GM21367 (cell line): ENCODE measurements at regions not wholly inside any gene's neighbourhood (a gene's known extent, or its start where the extent isn't known, plus 50 kb on each side); places are given as distances from the start of the nearest gene placed in this dataset.
"Not testable (repeated sequence)": the region's sequence is repeated elsewhere in the genome, so short reads cannot be mapped to it uniquely, and the experiment has no call there.

Source experiments
- ATAC-seq: cut with Tn5 transposase; IDR thresholded peaks from one replicate; pipeline ENCODE4 v1.9.1; 2021; ENCODE audit not compliant: unreplicated experiment

DNA sequence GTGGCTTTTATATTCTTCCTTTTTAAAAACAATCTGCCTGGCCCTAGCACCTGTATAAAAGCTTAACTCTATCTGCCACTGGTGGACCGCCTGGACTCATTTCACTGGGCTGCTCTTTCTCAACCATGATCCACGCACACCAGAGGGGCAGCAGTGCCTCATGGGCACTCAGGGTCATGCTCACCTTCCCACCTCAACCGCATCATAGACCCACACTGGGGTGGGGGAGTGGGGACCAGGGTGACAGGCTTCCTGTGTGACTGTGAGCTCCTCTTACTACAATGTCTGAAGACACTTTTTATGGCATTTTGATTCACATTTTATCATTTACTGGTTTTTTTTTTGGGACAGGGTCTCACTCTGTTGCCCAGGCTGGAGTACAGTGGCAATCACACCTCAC lies 4038.8 kb upstream of the TPTE start:
- ATAC-seq, result not testable (repeated sequence)

GRCh38 chr21:6483645-6484044 lies 4037.7 kb upstream of the TPTE start:
- not testable (repeated sequence) for ATAC-seq

DNA sequence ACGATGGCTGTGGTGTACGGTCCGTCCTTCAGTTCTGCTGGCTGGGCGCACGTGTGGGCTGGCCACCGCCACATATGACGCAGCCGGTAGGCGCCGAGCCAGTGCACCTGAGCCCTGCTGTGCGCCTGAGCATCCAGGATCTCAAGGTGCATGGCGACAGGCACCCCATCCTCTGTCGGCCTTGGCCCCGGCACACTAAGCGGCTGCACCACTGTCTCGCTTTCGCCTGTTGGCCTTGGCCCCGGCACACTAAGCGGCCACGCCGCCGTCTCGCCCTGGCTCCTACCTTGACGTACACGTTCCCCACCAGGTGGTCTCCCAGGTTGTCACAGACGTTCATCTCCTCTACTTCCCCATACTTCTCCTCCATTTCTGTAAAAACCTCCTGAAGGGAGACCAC lies 4034.6 kb upstream of the TPTE start:
- ATAC-seq, result not testable (repeated sequence)

GRCh38 chr21:6492691-6493090 lies 4028.7 kb upstream of the TPTE start:
- ATAC-seq, result not testable (repeated sequence)

DNA sequence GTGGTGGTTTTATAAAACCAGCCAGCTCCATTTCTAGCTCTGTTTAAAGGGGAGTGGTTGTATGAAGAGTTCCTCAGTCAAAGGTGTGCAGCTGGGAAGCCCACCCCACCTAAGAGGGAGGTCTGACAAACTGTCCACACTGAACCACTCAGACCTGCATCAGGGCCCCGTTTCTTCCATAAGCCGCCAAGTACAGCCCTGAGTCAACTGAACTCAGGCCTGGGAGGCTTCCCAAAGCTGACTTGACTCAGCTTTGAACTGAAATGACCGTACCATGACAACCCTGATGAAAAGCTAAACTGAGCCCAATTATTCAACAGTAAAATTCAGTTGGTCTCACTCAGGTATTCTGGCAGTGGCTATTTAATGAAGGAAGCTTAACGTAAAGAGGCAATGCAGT lies 4027.4 kb upstream of the TPTE start:
- not testable (repeated sequence) for ATAC-seq

GRCh38 chr21:6496356-6496755 lies 4025.0 kb upstream of the TPTE start:
- ATAC-seq, result not testable (repeated sequence)

GRCh38 chr21:6498716-6499115 lies 4022.7 kb upstream of the TPTE start:
- ATAC-seq, result peak; percentile 20

DNA sequence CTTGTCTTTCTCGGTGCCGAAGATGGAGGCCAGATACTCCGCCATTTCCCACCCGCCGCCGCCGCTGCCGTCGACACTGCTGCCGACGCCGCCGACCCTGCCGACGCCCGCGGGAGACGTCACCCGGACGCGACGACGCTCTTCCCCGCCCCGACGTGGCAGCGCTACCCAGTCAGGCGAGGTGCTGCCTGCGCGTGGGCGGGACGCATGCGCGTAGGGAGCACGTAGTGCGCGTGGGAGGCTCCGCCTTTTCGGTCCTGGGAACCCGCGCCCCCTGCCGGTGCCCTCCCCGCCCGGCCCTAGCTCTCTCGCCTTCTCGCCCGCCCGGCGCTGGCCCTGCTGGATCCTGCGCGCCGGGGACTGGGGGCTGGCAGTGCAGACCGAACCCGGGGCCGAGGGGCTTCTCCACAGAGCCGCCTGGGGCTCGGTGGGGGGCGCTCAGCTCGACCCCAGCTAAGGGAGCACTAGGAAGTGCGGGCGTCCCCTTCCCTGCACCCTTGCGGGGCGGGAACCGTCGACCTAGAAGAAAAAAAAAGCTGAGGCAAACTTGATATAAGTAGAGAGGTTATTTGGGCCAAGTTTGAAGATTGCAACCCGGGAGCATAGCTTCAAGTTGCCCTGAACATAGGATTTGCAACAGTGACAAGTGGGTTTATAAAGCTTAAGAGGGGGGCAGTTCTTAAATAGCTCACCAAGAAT lies 4022.1 kb upstream of the TPTE start:
- ATAC-seq, result peak; percentile 56

- not testable (repeated sequence) for ATAC-seq
Observed at GRCh38 chr21:6499866-6500265, 4021.5 kb upstream of the TPTE start.

GRCh38 chr21:6500681-6501080 lies 4020.7 kb upstream of the TPTE start:
- ATAC-seq, result not testable (repeated sequence)

GRCh38 chr21:6506167-6506894 lies 4015.1 kb upstream of the TPTE start:
- ATAC-seq, result not testable (repeated sequence)

GRCh38 chr21:6507632-6508031 lies 4013.8 kb upstream of the TPTE start:
- not testable (repeated sequence) for ATAC-seq

DNA sequence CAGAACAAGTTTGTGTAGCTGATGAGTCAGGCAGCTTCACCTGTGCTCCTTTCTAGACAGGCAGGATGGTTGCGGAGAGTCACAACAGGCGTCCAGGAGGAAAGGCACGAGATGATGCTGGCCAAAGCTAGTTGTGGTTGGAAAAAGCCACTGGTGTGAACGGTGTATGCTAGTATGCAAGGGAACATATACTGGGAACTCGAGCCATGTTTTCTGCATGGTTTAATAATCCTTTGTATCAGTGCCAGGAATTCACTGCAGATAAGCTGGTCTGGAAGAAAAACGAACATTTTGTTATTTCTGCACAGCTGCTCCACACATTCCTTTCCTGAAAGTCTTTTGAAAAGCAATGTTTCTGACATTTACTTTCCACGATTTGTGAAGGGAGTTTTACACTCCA lies 3999.6 kb upstream of the TPTE start:
- ATAC-seq, result not testable (repeated sequence)

DNA sequence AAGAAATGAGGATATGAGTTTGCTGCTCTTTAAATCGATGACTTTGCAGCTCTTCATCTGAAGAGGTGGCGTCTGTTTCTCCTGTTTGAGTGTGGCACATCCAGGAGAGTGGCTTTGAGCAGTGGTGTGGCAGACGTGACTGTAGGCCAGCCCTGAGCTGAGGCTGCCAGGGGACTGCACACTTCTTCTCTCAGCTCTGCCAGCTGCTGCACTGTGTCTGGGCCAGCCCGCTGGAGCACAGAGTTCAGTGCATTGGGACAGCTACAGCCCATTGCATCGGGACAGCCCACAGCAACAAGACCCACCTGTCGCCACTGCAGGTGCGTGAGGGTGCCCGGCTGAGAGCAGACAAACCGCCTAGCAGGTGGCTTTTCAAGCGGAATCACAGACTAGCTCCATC lies 3995.2 kb upstream of the TPTE start:
- ATAC-seq, result not testable (repeated sequence)

GRCh38 chr21:6530655-6531054 lies 3990.7 kb upstream of the TPTE start:
- ATAC-seq, result not testable (repeated sequence)

- ATAC-seq, result not testable (repeated sequence)
Observed at GRCh38 chr21:6533261-6533660, 3988.1 kb upstream of the TPTE start.

DNA sequence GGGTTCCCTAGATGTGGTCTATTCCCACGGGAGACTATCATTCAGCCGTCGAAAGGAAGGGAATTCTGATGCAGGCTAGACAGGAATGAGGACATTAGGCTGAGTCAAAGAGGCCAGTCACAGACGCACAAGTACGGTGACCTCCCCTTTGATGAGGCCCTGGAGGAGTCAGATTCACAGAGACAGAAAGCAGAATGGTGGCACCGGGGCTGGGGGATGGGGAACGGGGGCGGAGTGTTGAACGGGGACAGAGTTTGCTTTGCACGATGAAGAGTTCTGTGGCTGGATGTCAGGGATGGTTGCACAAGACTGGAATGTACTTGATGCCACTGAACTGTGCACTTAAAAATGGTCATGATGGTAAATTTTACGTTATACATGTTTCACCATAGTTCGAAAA lies 3983.1 kb upstream of the TPTE start:
- ATAC-seq, result not testable (repeated sequence)

GRCh38 chr21:6539688-6540087 lies 3981.7 kb upstream of the TPTE start:
- not testable (repeated sequence) for ATAC-seq

- ATAC-seq, result not testable (repeated sequence)
Observed at GRCh38 chr21:6541036-6541435, 3980.3 kb upstream of the TPTE start.

- not testable (repeated sequence) for ATAC-seq
Observed at GRCh38 chr21:6545288-6545687, 3976.1 kb upstream of the TPTE start.

DNA sequence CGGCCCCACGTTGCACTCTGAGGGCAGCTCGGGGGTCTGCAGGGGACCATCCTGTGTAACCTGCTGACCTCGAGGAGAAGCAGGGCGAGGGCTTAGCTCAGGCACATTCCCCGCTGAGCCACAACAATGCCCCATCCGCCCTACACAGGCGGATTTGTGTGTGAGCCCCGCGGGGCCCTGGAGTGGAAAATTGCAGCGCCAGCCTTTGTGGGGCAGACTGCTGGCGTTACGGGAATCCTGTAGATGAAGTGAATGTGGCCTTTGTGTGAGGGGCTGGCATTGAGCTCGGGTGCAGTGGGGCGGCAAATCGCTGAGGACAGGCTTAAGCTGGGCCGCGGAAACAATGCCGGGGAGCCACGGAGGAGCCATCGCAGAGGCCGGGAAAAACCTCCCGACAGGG lies 3970.3 kb upstream of the TPTE start:
- ATAC-seq, result not testable (repeated sequence)
